Liver (tissue), 8 donors: ENCODE measurements at regions not wholly inside any gene's neighbourhood (a gene's known extent, or its start where the extent isn't known, plus 50 kb on each side); places are given as distances from the start of the nearest gene placed in this dataset.
A peak's percentile ranks its signal among the peaks of the same experiment; 100 is the strongest.

Experiments
- DNase-seq: peaks from one replicate; pipeline ENCODE4 v3.0.0-alpha.2; 2017; ENCODE audit warnings: low spot score
- H3K27ac ChIP-seq, 2 donors: one replicate each; pipeline ENCODE4 v1.7.0; 2013; ENCODE audit warnings: inconsistent platforms in 2 of 2, low read length in 2 of 2, control low read depth in 1 of 2, low read depth in 1 of 2, mild to moderate bottlenecking in 1 of 2
- H3K27me3 ChIP-seq, 4 donors: one replicate each; pipeline versions ENCODE4 v1.6.1 to v1.7.0; 2013; ENCODE audit warnings: low read length in 3 of 4, inconsistent platforms in 1 of 4, mild to moderate bottlenecking in 1 of 4, moderate library complexity in 1 of 4; ENCODE audit not compliant: control insufficient read depth in 4 of 4, insufficient read depth in 4 of 4
- H3K36me3 ChIP-seq, 4 donors: one replicate each; pipeline versions ENCODE4 v1.6.1 to v1.7.0; 2013; ENCODE audit warnings: low read length in 3 of 4, mild to moderate bottlenecking in 3 of 4, low read depth in 1 of 4, moderate library complexity in 1 of 4; ENCODE audit not compliant: control insufficient read depth in 4 of 4, insufficient read depth in 3 of 4
- H3K4me1 ChIP-seq, 4 donors: one replicate each; pipeline versions ENCODE4 v1.6.1 to v1.7.0; 2013; ENCODE audit warnings: low read length in 3 of 4, mild to moderate bottlenecking in 3 of 4, moderate library complexity in 1 of 4; ENCODE audit not compliant: control insufficient read depth in 4 of 4, insufficient read depth in 4 of 4
- H3K4me3 ChIP-seq, 3 donors: one replicate each; pipeline versions ENCODE4 v1.6.1 to v1.7.0; 2013; ENCODE audit warnings: low read length in 3 of 3, control low read depth in 1 of 3, low read depth in 1 of 3, mild to moderate bottlenecking in 1 of 3
- H3K9ac ChIP-seq, 2 donors: one replicate each; pipeline ENCODE4 v1.7.0; 2013; ENCODE audit warnings: low read length in 2 of 2, mild to moderate bottlenecking in 2 of 2, moderate library complexity in 2 of 2, control low read depth in 1 of 2, low read depth in 1 of 2
- H3K9me3 ChIP-seq, 4 donors: one replicate each; pipeline versions ENCODE4 v1.6.1 to v1.7.0; 2013; ENCODE audit warnings: low read length in 3 of 4; ENCODE audit not compliant: control insufficient read depth in 4 of 4
- ATF3 ChIP-seq: IDR thresholded peaks from 2 replicates; pipeline ENCODE4 v1.6.1; 2016; ENCODE audit warnings: antibody characterized with exemption
- CTCF ChIP-seq: fragments of 150-350 bp; IDR thresholded peaks from 2 replicates; pipeline ENCODE4 v1.5.1; 2017; ENCODE audit warnings: improper control_type of control experiment, low read depth, low read length; ENCODE audit not compliant: missing input control
- FOXA1 ChIP-seq: IDR thresholded peaks from 2 replicates; pipeline ENCODE4 v1.6.1; 2016; ENCODE audit warnings: antibody characterized with exemption
- FOXA2 ChIP-seq: IDR thresholded peaks from 2 replicates; pipeline ENCODE4 v1.6.1; 2016; ENCODE audit warnings: antibody characterized with exemption
- GABPA ChIP-seq, 2 donors: IDR thresholded peaks in 1 of 2; conservative IDR thresholded peaks in 1 of 2; 2 replicates each; pipeline ENCODE4 v1.6.1; 2016; ENCODE audit warnings: antibody characterized with exemption in 2 of 2, mild to moderate bottlenecking in 1 of 2, moderate library complexity in 1 of 2
- MAX ChIP-seq: IDR thresholded peaks from 2 replicates; pipeline ENCODE4 v1.6.1; 2016; ENCODE audit warnings: antibody characterized with exemption
- RAD21 ChIP-seq, 2 donors: IDR thresholded peaks; 2 replicates each; pipeline ENCODE4 v1.6.1; 2016; ENCODE audit warnings: antibody characterized with exemption in 2 of 2, mild to moderate bottlenecking in 2 of 2
- REST ChIP-seq: IDR thresholded peaks from 2 replicates; pipeline ENCODE4 v1.6.1; 2016; ENCODE audit warnings: antibody characterized with exemption, mild to moderate bottlenecking
- TAF1 ChIP-seq: conservative IDR thresholded peaks from 2 replicates; pipeline ENCODE4 v1.6.1; 2016; ENCODE audit warnings: antibody characterized with exemption, mild to moderate bottlenecking
- YY1 ChIP-seq: IDR thresholded peaks from 2 replicates; pipeline ENCODE4 v1.6.1; 2016; ENCODE audit warnings: antibody characterized with exemption, mild to moderate bottlenecking
- ZBTB33 ChIP-seq: IDR thresholded peaks from 2 replicates; pipeline ENCODE4 v1.6.1; 2016; ENCODE audit warnings: antibody characterized with exemption
- WGBS: extraction: QIAGEN DNeasy Blood & Tissue Kit; methylation state at CpG from one replicate; pipeline ENCODE4 v1.1.7; 2013; 5-methylcytosine and 5-hydroxymethylcytosine counted together
- donor health status: healthy.
- donor health status: healthy.
- donor health status: healthy.
- donor health status: healthy.
- donor health status: healthy.

- no peak for DNase-seq
- Histone ChIP-seq H3K4me3 (no peak overlapping the region), H3K27ac (no peak overlapping the region), H3K9me3 (no peaks in the 10 kb centered on the region), H3K27me3 (no peaks in the 10 kb centered on the region), H3K36me3 (no peaks in the 10 kb centered on the region), H3K9ac (no peak overlapping the region), H3K4me1 (no peaks in the 10 kb centered on the region)
- 61% methylated on average over 9 of the region's 9 CpGs for WGBS
- no peak for TF ChIP-seq ZBTB33
- TF ChIP-seq RAD21 (IDR thresholded peaks at IDR 0.05), result peak; percentile 80 to 92
- no peak for TF ChIP-seq TAF1
- no peak for TF ChIP-seq YY1
- TF ChIP-seq FOXA1, result no peak
- no peak for TF ChIP-seq ATF3
- TF ChIP-seq FOXA2, result peak; percentile 18
- no peak for TF ChIP-seq REST
- peak; percentile 58 for TF ChIP-seq CTCF
Measured at GRCh38 chr20:40251284-40251932, 437.6 kb downstream of the MAFB start.

- Histone ChIP-seq H3K9ac (no peak overlapping the region), H3K27me3 (no peaks in the 10 kb centered on the region), H3K9me3 (no peaks in the 10 kb centered on the region), H3K4me3 (no peak overlapping the region), H3K27ac (no peak overlapping the region), H3K36me3 (no peaks in the 10 kb centered on the region), H3K4me1 (no peaks in the 10 kb centered on the region)
- no peak for DNase-seq
- 86% methylated on average over 3 of the region's 3 CpGs for WGBS
- no peak for TF ChIP-seq GABPA (IDR thresholded peaks at IDR 0.05 in 1 of 2, conservative IDR thresholded peaks at IDR 0.05 in 1 of 2)
- no peak for TF ChIP-seq FOXA2
- no peak for TF ChIP-seq TAF1
- no peak for TF ChIP-seq YY1
- TF ChIP-seq MAX, result no peak
- TF ChIP-seq REST, result no peak
Measured at GRCh38 chr20:40249805-40250204, 439.2 kb downstream of the MAFB start.
